ENCODE measurements at regions not wholly inside any gene's neighbourhood (a gene's known extent, or its start where the extent isn't known, plus 50 kb on each side); places are given as distances from the start of the nearest gene placed in this dataset.
A peak's percentile ranks its signal among the peaks of the same experiment; 100 is the strongest.

DNA sequence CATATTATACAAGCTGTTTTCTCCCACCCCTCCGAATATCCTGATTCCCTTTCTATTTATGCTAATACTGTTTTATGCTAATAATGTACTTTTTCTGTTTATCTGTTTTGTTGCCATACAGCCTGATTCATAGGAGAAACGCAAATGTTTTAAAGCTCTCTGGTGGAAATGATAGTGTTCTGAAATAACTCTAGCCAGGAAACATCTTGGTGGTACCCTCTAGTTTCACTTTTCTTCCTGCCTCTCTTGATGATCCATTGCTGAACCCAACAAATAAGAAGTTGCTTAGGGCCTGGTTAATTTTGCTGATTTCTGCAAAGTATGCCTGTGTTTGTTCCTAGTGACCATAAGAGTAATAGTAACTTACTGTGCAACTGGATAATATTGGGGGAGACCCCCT, 148.4 kb upstream of the KCTD1 start:
- Histone ChIP-seq H3K9ac (ENCODE audit: insufficient read depth in 1 of 2, low read length in 2 of 2) (no peak overlapping the region), H3K27me3 (ENCODE audit: control insufficient read depth in 3 of 3, insufficient read depth in 3 of 3, low read length in 2 of 3) (no peaks in the 10 kb centered on the region), H3K9me3 (ENCODE audit: control insufficient read depth in 4 of 4, insufficient read depth in 3 of 4, low read length in 3 of 4) (no peaks in the 10 kb centered on the region), H3K36me3 (ENCODE audit: control insufficient read depth in 4 of 4, insufficient read depth in 4 of 4, low read length in 4 of 4) (no peaks in the 10 kb centered on the region), H3K27ac (ENCODE audit: low read depth in 1 of 2, low read length in 1 of 2) (no peak overlapping the region), H3K4me3 (no peak overlapping the region), H3K4me1 (ENCODE audit: control insufficient read depth in 5 of 5, insufficient read depth in 5 of 5, low read length in 5 of 5) (peaks cover 0 to 21% (median 0%) of the 10 kb centered on the region in 5 donors)
- DNase-seq, result peak in 1 of 3 donors; percentile 59
- no peak for ATAC-seq (ENCODE audit: insufficient read depth, low FRiP score)
- WGBS, 2 donors, result 36 to 56% methylated on average over 2 of the region's 2 CpGs
- TF ChIP-seq, protein P1, sequence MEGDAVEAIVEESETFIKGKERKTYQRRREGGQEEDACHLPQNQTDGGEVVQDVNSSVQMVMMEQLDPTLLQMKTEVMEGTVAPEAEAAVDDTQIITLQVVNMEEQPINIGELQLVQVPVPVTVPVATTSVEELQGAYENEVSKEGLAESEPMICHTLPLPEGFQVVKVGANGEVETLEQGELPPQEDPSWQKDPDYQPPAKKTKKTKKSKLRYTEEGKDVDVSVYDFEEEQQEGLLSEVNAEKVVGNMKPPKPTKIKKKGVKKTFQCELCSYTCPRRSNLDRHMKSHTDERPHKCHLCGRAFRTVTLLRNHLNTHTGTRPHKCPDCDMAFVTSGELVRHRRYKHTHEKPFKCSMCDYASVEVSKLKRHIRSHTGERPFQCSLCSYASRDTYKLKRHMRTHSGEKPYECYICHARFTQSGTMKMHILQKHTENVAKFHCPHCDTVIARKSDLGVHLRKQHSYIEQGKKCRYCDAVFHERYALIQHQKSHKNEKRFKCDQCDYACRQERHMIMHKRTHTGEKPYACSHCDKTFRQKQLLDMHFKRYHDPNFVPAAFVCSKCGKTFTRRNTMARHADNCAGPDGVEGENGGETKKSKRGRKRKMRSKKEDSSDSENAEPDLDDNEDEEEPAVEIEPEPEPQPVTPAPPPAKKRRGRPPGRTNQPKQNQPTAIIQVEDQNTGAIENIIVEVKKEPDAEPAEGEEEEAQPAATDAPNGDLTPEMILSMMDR (IDR thresholded peaks at IDR 0.05; ENCODE audit: control extremely low read depth, extremely low read depth), result no peak

DNA sequence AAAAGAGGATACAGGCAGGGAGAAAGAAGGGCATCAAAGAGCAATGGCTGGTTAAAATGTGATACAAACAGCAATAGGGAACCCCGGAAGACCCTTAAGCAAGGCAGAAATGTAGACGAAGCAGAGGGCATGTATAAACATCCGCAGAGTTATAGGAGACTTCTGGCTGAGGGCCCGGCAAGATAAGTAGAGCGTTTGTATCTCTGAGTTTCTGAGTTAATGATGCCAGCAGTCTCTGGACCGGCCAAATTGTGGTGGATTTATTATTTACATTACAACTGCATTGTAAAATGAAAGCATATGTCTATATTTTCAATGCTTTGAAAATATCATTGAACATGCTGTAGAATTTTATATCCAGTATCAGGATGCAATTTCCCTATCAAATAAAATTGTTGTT, 148.0 kb upstream of the KCTD1 start:
- Histone ChIP-seq H3K9ac (ENCODE audit: insufficient read depth in 1 of 2, low read length in 2 of 2) (no peak overlapping the region), H3K4me1 (ENCODE audit: control insufficient read depth in 5 of 5, insufficient read depth in 5 of 5, low read length in 5 of 5) (peaks cover 0 to 21% (median 0%) of the 10 kb centered on the region in 5 donors), H3K4me3 (no peak overlapping the region), H3K9me3 (ENCODE audit: control insufficient read depth in 4 of 4, insufficient read depth in 3 of 4, low read length in 3 of 4) (no peaks in the 10 kb centered on the region), H3K36me3 (ENCODE audit: control insufficient read depth in 4 of 4, insufficient read depth in 4 of 4, low read length in 4 of 4) (no peaks in the 10 kb centered on the region), H3K27ac (ENCODE audit: low read depth in 1 of 2, low read length in 1 of 2) (no peak overlapping the region), H3K27me3 (ENCODE audit: control insufficient read depth in 3 of 3, insufficient read depth in 3 of 3, low read length in 2 of 3) (no peaks in the 10 kb centered on the region)
- ATAC-seq (ENCODE audit: insufficient read depth, low FRiP score) (no peak), DNase-seq (peak; percentile 61 to 80 (median 79))
- TF ChIP-seq, protein P1 (IDR thresholded peaks at IDR 0.05; ENCODE audit: control extremely low read depth, extremely low read depth), result no peak
- 72 to 78% methylated on average over 6 of the region's 6 CpGs for WGBS, 2 donors

DNA sequence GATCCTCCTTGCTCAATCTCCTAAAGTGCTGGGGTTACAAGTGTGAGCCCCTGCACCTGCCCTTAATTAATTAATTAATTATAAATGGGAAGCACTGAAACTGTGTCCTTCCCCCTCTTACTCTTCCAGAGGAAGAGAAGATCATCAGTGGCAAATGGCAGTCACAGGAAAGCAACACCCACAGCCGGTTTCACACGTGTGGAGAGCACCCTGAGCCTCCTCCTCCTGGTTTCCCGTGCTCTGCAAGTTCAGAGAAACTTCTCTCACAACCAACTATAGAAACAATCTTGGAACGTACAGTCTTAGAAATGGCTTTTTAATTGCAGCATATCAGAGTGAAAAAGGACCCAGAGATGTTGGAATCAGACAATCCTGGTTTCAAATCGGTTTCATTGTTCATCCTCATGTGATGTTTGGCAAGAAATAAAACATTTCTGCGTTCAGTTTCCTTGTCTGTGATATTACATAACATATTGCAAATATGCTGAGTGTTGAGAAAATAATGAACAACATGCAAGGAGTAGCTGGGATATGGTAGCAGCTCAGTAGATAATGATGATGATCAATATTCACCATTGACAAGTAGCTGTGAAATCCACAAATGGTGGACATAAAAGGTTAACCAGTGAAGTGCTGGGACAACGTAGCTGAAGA, 141.0 kb upstream of the KCTD1 start:
- TF ChIP-seq, protein P1 (IDR thresholded peaks at IDR 0.05; ENCODE audit: control extremely low read depth, extremely low read depth), result no peak
- no peak for ATAC-seq (ENCODE audit: insufficient read depth, low FRiP score)
- Histone ChIP-seq H3K36me3 (ENCODE audit: control insufficient read depth in 4 of 4, insufficient read depth in 4 of 4, low read length in 4 of 4) (no peaks in the 10 kb centered on the region), H3K9me3 (ENCODE audit: control insufficient read depth in 4 of 4, insufficient read depth in 3 of 4, low read length in 3 of 4) (no peaks in the 10 kb centered on the region), H3K4me3 (no peak overlapping the region), H3K4me1 (ENCODE audit: control insufficient read depth in 5 of 5, insufficient read depth in 5 of 5, low read length in 5 of 5) (peaks cover 0 to 10% (median 0%) of the 10 kb centered on the region in 5 donors), H3K9ac (ENCODE audit: insufficient read depth in 1 of 2, low read length in 2 of 2) (no peak overlapping the region), H3K27ac (ENCODE audit: low read depth in 1 of 2, low read length in 1 of 2) (no peak overlapping the region), H3K27me3 (ENCODE audit: control insufficient read depth in 3 of 3, insufficient read depth in 3 of 3, low read length in 2 of 3) (no peaks in the 10 kb centered on the region)
- 25 to 35% methylated on average over 7 of the region's 7 CpGs for WGBS, 2 donors
- DNase-seq, result peak in 1 of 3 donors; percentile 27

DNA sequence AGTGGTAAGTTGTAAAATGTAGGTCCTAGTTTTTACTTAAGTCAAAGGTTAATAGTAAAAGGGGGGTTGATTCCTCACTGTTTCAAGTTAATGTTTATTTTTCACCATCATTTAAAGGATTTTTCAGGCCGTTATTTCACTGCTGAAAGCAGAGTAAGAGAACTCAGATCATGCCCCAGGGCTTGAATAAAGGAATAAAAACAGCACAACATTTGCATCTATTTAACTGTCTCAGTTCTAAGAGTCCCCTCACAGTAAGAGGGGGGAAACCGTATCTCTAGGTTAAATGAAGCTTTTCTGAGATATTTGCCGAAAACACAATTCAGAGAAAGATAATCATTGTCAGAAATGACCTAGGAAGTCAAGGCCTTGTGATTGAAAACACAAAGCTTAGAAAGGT, 138.2 kb upstream of the KCTD1 start:
- Histone ChIP-seq H3K9ac (ENCODE audit: insufficient read depth in 1 of 2, low read length in 2 of 2) (no peak overlapping the region), H3K4me3 (no peak overlapping the region), H3K36me3 (ENCODE audit: control insufficient read depth in 4 of 4, insufficient read depth in 4 of 4, low read length in 4 of 4) (no peaks in the 10 kb centered on the region), H3K27me3 (ENCODE audit: control insufficient read depth in 3 of 3, insufficient read depth in 3 of 3, low read length in 2 of 3) (no peaks in the 10 kb centered on the region), H3K27ac (ENCODE audit: low read depth in 1 of 2, low read length in 1 of 2) (no peak overlapping the region), H3K9me3 (ENCODE audit: control insufficient read depth in 4 of 4, insufficient read depth in 3 of 4, low read length in 3 of 4) (no peaks in the 10 kb centered on the region), H3K4me1 (ENCODE audit: control insufficient read depth in 5 of 5, insufficient read depth in 5 of 5, low read length in 5 of 5) (peaks cover 0 to 10% (median 0%) of the 10 kb centered on the region in 5 donors)
- 82 to 84% methylated on average over 3 of the region's 3 CpGs for WGBS, 2 donors
- TF ChIP-seq, protein P1 (IDR thresholded peaks at IDR 0.05; ENCODE audit: control extremely low read depth, extremely low read depth), result no peak
- DNase-seq, result no peak
- no peak for ATAC-seq (ENCODE audit: insufficient read depth, low FRiP score)
